ENCODE measurements at regions not wholly inside any gene's neighbourhood (a gene's known extent, or its start where the extent isn't known, plus 50 kb on each side); places are given as distances from the start of the nearest gene placed in this dataset.

DNA sequence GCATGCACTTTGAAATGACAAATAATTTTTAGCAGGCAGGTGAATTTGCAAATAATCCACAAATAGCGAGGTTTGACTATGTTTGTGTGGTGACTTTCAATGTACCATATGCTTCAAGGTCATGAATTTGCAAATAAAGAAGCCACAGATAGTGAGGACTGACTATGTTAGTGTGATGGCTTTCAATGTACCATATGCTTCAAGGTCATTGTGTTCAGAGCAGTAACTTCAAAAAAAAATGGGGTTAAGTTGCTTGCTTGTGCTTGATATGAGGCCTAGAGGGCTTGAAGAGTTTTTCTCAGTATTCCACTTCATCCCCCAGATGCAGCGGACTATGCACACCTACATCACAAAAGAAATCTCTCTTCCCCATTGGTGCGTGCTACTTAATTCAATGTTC is 602.9 kb upstream of the LRRTM4 start:
- no peaks in the 10 kb centered on the region for H3K9me3 Mint-ChIP-seq
- no peak overlapping the region for H3K27ac Mint-ChIP-seq (ENCODE audit: unreplicated experiment)

DNA sequence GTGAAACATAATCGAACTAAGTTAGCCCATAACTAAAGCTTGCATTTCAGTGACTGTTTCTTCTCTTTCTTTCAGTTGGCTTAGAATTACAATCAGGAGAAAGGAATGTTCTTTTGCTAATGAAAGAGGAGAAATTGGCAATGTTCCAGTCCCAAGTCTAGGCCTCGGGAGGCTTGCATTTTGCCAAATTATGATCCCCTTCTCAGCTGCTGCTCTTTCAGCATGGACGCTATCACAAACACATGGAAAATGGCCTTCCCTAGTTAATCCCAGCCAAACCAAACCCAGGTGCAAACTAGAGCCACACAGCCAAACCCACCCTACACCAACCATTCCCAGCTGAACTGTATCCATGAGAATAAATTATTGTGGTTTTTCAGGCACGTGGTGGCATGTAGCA is 605.2 kb upstream of the LRRTM4 start:
- Mint-ChIP-seq H3K27ac (ENCODE audit: unreplicated experiment) (no peak overlapping the region), H3K27me3 (ENCODE audit: low read depth) (no peaks in the 10 kb centered on the region), H3K4me3 (no peak overlapping the region), H3K36me3 (ENCODE audit: low read depth) (no peaks in the 10 kb centered on the region), H3K9me3 (no peaks in the 10 kb centered on the region), H3K4me1 (no peaks in the 10 kb centered on the region)
- DNase-seq (ENCODE audit: low read depth, low spot score): no peak
- TF ChIP-seq, protein P1, sequence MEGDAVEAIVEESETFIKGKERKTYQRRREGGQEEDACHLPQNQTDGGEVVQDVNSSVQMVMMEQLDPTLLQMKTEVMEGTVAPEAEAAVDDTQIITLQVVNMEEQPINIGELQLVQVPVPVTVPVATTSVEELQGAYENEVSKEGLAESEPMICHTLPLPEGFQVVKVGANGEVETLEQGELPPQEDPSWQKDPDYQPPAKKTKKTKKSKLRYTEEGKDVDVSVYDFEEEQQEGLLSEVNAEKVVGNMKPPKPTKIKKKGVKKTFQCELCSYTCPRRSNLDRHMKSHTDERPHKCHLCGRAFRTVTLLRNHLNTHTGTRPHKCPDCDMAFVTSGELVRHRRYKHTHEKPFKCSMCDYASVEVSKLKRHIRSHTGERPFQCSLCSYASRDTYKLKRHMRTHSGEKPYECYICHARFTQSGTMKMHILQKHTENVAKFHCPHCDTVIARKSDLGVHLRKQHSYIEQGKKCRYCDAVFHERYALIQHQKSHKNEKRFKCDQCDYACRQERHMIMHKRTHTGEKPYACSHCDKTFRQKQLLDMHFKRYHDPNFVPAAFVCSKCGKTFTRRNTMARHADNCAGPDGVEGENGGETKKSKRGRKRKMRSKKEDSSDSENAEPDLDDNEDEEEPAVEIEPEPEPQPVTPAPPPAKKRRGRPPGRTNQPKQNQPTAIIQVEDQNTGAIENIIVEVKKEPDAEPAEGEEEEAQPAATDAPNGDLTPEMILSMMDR (conservative IDR thresholded peaks at IDR 0.05): no peak

More for the DNA sequence above, 602.9 kb upstream of the LRRTM4 start:
- no peak for DNase-seq (ENCODE audit: low read depth, low spot score)
- TF ChIP-seq, protein P1 (conservative IDR thresholded peaks at IDR 0.05): no peak
- no peak overlapping the region for H3K4me3 Mint-ChIP-seq
- H3K4me1 Mint-ChIP-seq: no peaks in the 10 kb centered on the region
- H3K27me3 Mint-ChIP-seq (ENCODE audit: low read depth): no peaks in the 10 kb centered on the region
- no peaks in the 10 kb centered on the region for H3K36me3 Mint-ChIP-seq (ENCODE audit: low read depth)

DNA sequence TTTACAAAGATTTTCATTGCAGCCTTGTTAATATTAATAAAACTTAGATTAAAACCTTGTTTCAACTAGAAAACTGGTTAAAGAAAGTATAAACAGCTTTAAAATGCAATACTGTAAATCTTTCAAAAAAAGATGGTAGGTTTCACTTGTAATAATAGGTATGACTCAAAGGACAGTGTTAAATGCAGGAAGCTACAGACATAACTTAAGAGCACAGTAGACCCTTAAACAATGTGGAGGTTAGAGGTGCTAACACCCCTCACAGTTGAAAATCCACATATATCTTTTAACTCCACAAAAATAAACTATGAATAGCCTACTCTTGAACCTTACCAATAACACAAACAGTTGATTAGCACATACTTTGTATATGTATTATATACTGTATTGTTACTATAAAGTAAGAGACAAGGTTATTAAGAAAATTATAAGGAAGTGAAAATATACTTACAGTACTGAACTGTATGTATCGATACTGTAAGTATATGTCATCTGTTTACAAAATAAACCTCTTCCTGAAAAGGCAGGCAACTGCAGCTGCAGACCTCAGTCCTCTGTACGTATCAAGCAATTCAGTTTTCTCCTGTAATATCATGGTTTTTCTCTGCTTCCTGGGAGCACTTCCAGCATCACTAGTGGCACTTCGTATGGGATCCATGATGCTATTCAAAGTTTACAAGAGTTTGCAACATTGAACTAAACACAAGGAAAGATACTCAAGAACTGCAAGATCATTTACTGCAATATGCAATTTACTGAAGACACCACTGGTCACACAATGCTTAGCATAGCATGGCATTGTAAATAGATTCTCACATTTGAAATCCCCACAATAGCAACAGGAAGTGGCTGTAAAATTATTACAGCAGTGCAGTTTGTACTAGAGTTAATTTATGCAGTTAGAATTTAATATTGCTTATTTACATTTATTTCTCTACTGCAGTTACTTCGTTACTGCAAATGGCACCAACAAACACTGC is 610.5 kb upstream of the LRRTM4 start:
- Mint-ChIP-seq H3K27me3 (ENCODE audit: low read depth) (no peaks in the 10 kb centered on the region), H3K4me1 (no peaks in the 10 kb centered on the region), H3K36me3 (ENCODE audit: low read depth) (no peaks in the 10 kb centered on the region), H3K27ac (ENCODE audit: unreplicated experiment) (no peak overlapping the region), H3K9me3 (no peaks in the 10 kb centered on the region), H3K4me3 (no peak overlapping the region)
- no peak for DNase-seq (ENCODE audit: low read depth, low spot score)
- TF ChIP-seq, protein P1 (conservative IDR thresholded peaks at IDR 0.05): no peak

DNA sequence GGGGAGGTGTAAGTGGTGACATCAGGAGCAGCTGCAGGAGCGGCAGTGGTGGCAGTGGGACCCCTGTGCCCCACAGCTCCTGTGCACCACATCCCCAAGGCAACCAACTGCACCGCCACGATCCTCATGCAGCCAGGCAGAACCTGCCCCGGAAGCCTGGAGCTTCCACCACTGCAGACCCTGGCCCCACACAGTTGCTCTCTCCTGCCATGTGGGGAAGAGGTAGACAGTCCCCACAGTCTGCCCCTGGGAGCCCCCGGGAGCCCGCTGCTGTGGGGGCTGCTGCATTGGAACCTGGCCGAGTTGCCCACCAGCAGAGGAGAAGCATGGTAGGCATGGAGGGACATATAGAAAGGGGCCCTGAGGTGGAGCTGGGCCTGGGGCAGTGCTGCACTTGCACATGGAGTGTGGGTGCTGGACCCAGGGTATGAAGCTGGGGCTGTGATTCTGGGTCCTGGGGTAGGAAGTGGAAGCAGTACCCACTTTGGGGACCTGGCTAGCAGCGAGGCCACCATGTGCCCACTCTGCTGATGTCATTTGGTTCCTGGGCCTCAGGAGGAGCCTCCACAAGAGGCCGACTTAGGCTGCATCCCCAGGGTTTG is 623.3 kb upstream of the LRRTM4 start:
- no peak for DNase-seq (ENCODE audit: low read depth, low spot score)
- no peaks in the 10 kb centered on the region for H3K4me1 Mint-ChIP-seq
- no peaks in the 10 kb centered on the region for H3K9me3 Mint-ChIP-seq
- H3K36me3 Mint-ChIP-seq (ENCODE audit: low read depth): no peaks in the 10 kb centered on the region
- no peak overlapping the region for H3K27ac Mint-ChIP-seq (ENCODE audit: unreplicated experiment)
- TF ChIP-seq, protein P1 (conservative IDR thresholded peaks at IDR 0.05): no peak
- H3K4me3 Mint-ChIP-seq: no peak overlapping the region
- no peaks in the 10 kb centered on the region for H3K27me3 Mint-ChIP-seq (ENCODE audit: low read depth)

DNA sequence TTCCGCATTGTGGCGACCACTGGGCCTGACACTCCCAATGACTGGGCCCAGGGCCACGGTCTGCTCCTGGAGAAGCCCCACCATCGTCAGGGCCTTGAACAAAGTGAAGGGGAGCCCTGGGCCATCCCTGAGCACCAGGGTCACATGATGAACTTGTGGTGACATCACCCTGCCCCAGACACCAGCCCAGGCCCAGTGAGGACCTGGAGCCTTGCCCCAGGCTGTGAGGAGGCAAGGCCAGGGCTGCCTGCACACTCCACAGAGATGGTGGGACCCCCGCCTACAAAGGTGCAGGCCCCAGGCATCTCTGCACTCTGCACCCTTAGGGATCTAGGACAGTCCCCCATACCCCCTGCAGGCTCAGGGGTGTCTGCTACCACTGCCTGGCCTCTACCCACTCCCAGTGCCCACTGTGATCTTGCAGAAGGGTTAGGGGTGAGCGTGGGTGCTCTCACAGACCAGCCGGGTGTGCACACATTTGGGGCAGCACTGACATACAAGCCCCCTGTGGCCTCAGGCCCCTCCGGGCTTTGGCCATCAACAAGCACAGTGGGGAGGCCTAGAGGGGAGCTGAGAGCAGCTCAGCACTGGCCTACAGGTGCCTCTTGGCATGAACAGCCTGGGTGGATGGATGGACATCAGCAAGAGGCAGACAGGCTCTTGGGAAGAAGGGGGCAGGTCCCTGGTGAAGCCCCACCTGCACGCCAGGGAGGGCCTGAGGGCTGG is 624.0 kb upstream of the LRRTM4 start:
- Mint-ChIP-seq H3K4me3 (no peak overlapping the region), H3K27me3 (ENCODE audit: low read depth) (no peaks in the 10 kb centered on the region)
- TF ChIP-seq, protein P1 (conservative IDR thresholded peaks at IDR 0.05): no peak

More for the DNA sequence above, 624.0 kb upstream of the LRRTM4 start:
- no peaks in the 10 kb centered on the region for H3K4me1 Mint-ChIP-seq
- H3K27ac Mint-ChIP-seq (ENCODE audit: unreplicated experiment): no peak overlapping the region
- no peak for DNase-seq (ENCODE audit: low read depth, low spot score)
- no peaks in the 10 kb centered on the region for H3K9me3 Mint-ChIP-seq
- H3K36me3 Mint-ChIP-seq (ENCODE audit: low read depth): no peaks in the 10 kb centered on the region

Data from neural crest cell (in vitro differentiated cells).